ENCODE measurements at regions not wholly inside any gene's neighbourhood (a gene's known extent, or its start where the extent isn't known, plus 50 kb on each side); places are given as distances from the start of the nearest gene placed in this dataset.

DNA sequence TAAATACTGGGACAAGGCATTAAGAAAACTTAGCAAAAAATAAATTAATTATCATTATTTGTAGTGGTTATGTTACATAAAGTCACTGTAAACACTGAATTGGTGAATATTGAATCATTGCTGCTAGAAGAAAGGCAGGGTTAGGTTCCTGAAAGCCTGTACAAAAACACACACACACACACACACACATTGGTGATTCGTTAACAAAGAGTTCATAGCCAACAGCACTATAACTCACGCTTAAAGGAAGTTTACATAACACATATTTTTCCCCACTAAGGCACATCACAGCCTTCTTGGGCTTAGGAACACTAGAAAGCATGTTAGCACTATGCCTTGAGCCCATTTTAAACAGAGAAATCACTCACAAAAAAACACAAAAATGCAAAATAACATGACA lies 690.0 kb upstream of the PIK3C3 start:
- H3K9me2 ChIP-seq (replicated peaks; ENCODE audit: insufficient read depth, low read length) = no peaks in the 10 kb centered on the region
- H2AFZ ChIP-seq (ENCODE audit: low read depth, low read length, severe bottlenecking) = no peak overlapping the region

GRCh38 chr18:41263956-41264355 lies 691.1 kb upstream of the PIK3C3 start:
- Histone ChIP-seq H3K36me3 (ENCODE audit: low read length) (no peaks in the 10 kb centered on the region), H2AFZ (ENCODE audit: low read depth, low read length, severe bottlenecking) (no peak overlapping the region), H3K4me3 (ENCODE audit: insufficient read depth, low read length, poor library complexity, severe bottlenecking) (no peak overlapping the region), H3K27me3 (ENCODE audit: low read length) (no peaks in the 10 kb centered on the region), H3K9ac (ENCODE audit: low read length) (no peak overlapping the region), H3K27ac (ENCODE audit: low read depth, low read length) (no peak overlapping the region), H3K4me2 (ENCODE audit: low read depth, low read length, poor library complexity, severe bottlenecking) (no peak overlapping the region), H3F3A (ENCODE audit: insufficient read depth) (no peaks in the 10 kb centered on the region), H3K9me2 (replicated peaks; ENCODE audit: insufficient read depth, low read length) (no peaks in the 10 kb centered on the region), H3K79me2 (ENCODE audit: insufficient read depth, low read length) (no peaks in the 10 kb centered on the region), H3K9me3 (ENCODE audit: insufficient read depth, low read length) (no peaks in the 10 kb centered on the region), H4K20me1 (ENCODE audit: low read depth, low read length) (no peaks in the 10 kb centered on the region)
- TF ChIP-seq, protein P1, sequence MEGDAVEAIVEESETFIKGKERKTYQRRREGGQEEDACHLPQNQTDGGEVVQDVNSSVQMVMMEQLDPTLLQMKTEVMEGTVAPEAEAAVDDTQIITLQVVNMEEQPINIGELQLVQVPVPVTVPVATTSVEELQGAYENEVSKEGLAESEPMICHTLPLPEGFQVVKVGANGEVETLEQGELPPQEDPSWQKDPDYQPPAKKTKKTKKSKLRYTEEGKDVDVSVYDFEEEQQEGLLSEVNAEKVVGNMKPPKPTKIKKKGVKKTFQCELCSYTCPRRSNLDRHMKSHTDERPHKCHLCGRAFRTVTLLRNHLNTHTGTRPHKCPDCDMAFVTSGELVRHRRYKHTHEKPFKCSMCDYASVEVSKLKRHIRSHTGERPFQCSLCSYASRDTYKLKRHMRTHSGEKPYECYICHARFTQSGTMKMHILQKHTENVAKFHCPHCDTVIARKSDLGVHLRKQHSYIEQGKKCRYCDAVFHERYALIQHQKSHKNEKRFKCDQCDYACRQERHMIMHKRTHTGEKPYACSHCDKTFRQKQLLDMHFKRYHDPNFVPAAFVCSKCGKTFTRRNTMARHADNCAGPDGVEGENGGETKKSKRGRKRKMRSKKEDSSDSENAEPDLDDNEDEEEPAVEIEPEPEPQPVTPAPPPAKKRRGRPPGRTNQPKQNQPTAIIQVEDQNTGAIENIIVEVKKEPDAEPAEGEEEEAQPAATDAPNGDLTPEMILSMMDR (IDR thresholded peaks at IDR 0.05; ENCODE audit: insufficient read depth, low read length, poor library complexity, severe bottlenecking) = no peak
- no peak for TF ChIP-seq EZH2phosphoT487 (conservative IDR thresholded peaks at IDR 0.05; ENCODE audit: low read length)

More for the DNA sequence above, 690.0 kb upstream of the PIK3C3 start:
- Histone ChIP-seq H4K20me1 (ENCODE audit: low read depth, low read length) (no peaks in the 10 kb centered on the region), H3K9me3 (ENCODE audit: insufficient read depth, low read length) (no peaks in the 10 kb centered on the region), H3K27ac (ENCODE audit: low read depth, low read length) (no peak overlapping the region), H3F3A (ENCODE audit: insufficient read depth) (no peaks in the 10 kb centered on the region), H3K36me3 (ENCODE audit: low read length) (no peaks in the 10 kb centered on the region), H3K27me3 (ENCODE audit: low read length) (no peaks in the 10 kb centered on the region), H3K4me3 (ENCODE audit: insufficient read depth, low read length, poor library complexity, severe bottlenecking) (no peak overlapping the region), H3K4me2 (ENCODE audit: low read depth, low read length, poor library complexity, severe bottlenecking) (no peak overlapping the region), H3K79me2 (ENCODE audit: insufficient read depth, low read length) (no peaks in the 10 kb centered on the region), H3K9ac (ENCODE audit: low read length) (no peak overlapping the region)
- TF ChIP-seq, protein P1 (IDR thresholded peaks at IDR 0.05; ENCODE audit: insufficient read depth, low read length, poor library complexity, severe bottlenecking) = no peak
- no peak for TF ChIP-seq EZH2phosphoT487 (conservative IDR thresholded peaks at IDR 0.05; ENCODE audit: low read length)

DNA sequence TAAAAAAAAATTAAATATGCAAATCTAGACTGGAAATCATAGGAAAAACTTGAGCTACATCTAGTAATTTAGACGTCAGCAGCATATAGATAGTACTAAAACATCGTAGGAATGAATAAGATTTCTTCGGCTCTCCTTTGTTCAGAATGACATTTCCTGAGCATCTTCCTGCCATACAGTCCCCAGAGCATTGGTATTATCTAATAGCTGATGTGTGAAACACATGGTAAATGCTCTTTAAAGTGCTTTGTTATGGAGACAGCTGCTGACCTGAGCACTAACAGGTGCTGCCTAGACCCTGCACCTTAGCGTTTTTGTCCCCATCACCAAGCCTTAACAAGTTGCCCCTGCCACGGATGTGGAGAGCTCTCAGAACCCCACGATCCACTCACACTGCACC lies 692.3 kb upstream of the PIK3C3 start:
- H3K4me3 ChIP-seq (ENCODE audit: insufficient read depth, low read length, poor library complexity, severe bottlenecking) = no peak overlapping the region
- no peaks in the 10 kb centered on the region for H3K27me3 ChIP-seq (ENCODE audit: low read length)
- TF ChIP-seq, protein P1 (IDR thresholded peaks at IDR 0.05; ENCODE audit: insufficient read depth, low read length, poor library complexity, severe bottlenecking) = no peak
- no peak for TF ChIP-seq EZH2phosphoT487 (conservative IDR thresholded peaks at IDR 0.05; ENCODE audit: low read length)
- no peaks in the 10 kb centered on the region for H3K79me2 ChIP-seq (ENCODE audit: insufficient read depth, low read length)
- H3K36me3 ChIP-seq (ENCODE audit: low read length) = no peaks in the 10 kb centered on the region
- no peak overlapping the region for H3K4me2 ChIP-seq (ENCODE audit: low read depth, low read length, poor library complexity, severe bottlenecking)
- H3K9ac ChIP-seq (ENCODE audit: low read length) = no peak overlapping the region
- H3K27ac ChIP-seq (ENCODE audit: low read depth, low read length) = no peak overlapping the region
- no peaks in the 10 kb centered on the region for H3K9me3 ChIP-seq (ENCODE audit: insufficient read depth, low read length)
- no peaks in the 10 kb centered on the region for H4K20me1 ChIP-seq (ENCODE audit: low read depth, low read length)
- H3F3A ChIP-seq (ENCODE audit: insufficient read depth) = no peaks in the 10 kb centered on the region
- H3K9me2 ChIP-seq (replicated peaks; ENCODE audit: insufficient read depth, low read length) = no peaks in the 10 kb centered on the region
- H2AFZ ChIP-seq (ENCODE audit: low read depth, low read length, severe bottlenecking) = no peak overlapping the region

Data from SU-DHL-6 (cell line).